PFSK-1 (cell line): ENCODE measurements at regions not wholly inside any gene's neighbourhood (a gene's known extent, or its start where the extent isn't known, plus 50 kb on each side); places are given as distances from the start of the nearest gene placed in this dataset.

Source experiments
- POLR2AphosphoS5 ChIP-seq: IDR thresholded peaks from 2 replicates; pipeline ENCODE4 v1.6.1; 2012; ENCODE audit warnings: low read depth, mild to moderate bottlenecking, control low read depth, low read length, moderate library complexity
- SIN3A ChIP-seq: IDR thresholded peaks from 2 replicates; pipeline ENCODE4 v1.6.1; 2012; ENCODE audit warnings: mild to moderate bottlenecking, low read length, moderate library complexity, borderline replicate concordance; ENCODE audit not compliant: insufficient read depth
- TAF1 ChIP-seq: IDR thresholded peaks from 2 replicates; pipeline ENCODE4 v1.6.1; 2012; ENCODE audit warnings: low read length, control low read depth, borderline replicate concordance; ENCODE audit not compliant: insufficient read depth
- TF ChIP-seq, protein P1 (sequence below), 2 experiments: IDR thresholded peaks; 2 replicates each; pipeline versions ENCODE4 v1.6.1 to v1.8.0; 2011 to 2012; ENCODE audit warnings: low read depth in 2 of 2, low read length in 2 of 2, control low read depth in 1 of 2, inconsistent platforms in 1 of 2, mild to moderate bottlenecking in 1 of 2, moderate library complexity in 1 of 2; ENCODE audit not compliant: insufficient read depth in 1 of 2

DNA sequence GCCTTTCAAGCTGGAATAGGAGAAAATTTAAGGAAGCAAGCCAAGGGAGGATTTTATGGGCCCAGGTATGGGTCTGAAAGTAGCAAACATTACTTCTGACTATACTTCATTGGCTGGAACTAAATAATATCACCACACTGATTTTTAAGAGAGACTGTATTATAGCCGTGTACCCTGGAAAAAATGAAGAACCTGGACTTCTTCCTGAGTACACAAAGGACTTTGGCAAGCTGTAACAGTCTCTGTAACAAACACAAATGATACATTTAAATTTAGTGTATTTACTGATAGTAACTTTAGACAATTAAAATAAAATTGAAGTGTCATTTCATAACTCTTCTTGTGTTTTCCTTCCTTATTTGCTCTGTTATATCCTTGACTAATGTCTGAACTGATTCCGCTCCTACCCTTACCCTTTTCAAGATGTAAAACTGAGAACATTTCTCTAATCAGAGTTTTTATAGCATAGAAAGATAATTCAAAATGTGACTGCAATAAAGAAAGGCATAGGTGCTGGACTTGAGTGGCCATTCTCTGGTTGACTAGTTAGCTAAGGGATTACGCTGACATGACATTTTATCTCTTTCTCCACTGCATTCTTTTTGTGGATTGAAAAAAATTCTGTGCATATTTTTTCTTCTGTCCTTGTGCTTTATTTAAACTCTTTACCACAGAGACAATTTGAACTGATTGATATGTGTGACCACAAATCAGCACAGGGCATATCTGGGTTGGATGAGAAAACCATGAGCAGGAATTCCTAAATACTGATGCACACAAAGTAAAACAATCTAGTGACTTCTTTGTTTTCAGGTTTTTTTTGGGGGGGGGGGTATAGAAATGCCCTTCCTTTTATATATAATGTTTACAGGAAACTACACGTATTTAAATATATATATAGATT lies 349.7 kb downstream of the MDFIC start:
- TF ChIP-seq POLR2AphosphoS5 (no peak), TAF1 (no peak), SIN3A (no peak)
- TF ChIP-seq, protein P1, sequence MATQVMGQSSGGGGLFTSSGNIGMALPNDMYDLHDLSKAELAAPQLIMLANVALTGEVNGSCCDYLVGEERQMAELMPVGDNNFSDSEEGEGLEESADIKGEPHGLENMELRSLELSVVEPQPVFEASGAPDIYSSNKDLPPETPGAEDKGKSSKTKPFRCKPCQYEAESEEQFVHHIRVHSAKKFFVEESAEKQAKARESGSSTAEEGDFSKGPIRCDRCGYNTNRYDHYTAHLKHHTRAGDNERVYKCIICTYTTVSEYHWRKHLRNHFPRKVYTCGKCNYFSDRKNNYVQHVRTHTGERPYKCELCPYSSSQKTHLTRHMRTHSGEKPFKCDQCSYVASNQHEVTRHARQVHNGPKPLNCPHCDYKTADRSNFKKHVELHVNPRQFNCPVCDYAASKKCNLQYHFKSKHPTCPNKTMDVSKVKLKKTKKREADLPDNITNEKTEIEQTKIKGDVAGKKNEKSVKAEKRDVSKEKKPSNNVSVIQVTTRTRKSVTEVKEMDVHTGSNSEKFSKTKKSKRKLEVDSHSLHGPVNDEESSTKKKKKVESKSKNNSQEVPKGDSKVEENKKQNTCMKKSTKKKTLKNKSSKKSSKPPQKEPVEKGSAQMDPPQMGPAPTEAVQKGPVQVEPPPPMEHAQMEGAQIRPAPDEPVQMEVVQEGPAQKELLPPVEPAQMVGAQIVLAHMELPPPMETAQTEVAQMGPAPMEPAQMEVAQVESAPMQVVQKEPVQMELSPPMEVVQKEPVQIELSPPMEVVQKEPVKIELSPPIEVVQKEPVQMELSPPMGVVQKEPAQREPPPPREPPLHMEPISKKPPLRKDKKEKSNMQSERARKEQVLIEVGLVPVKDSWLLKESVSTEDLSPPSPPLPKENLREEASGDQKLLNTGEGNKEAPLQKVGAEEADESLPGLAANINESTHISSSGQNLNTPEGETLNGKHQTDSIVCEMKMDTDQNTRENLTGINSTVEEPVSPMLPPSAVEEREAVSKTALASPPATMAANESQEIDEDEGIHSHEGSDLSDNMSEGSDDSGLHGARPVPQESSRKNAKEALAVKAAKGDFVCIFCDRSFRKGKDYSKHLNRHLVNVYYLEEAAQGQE (IDR thresholded peaks at IDR 0.05; ENCODE audit: insufficient read depth in 1 of 2, low read depth in 2 of 2, low read length in 2 of 2): no peak
